Activated CD4-positive, CD25-positive, alpha-beta regulatory T cell treated with anti-CD3 and anti-CD28 coated beads, Interleukin-2, amount 50 U/mL, for 72 hours (primary cell): ENCODE measurements at regions not wholly inside any gene's neighbourhood (a gene's known extent, or its start where the extent isn't known, plus 50 kb on each side); places are given as distances from the start of the nearest gene placed in this dataset.

ENCODE experiments used
- DNase-seq: peaks from one replicate; pipeline ENCODE4 v3.0.0; 2021

GRCh38 chr15:77540312-77541060, 92.2 kb downstream of the LINGO1 start:
- DNase-seq, result no peak

DNA sequence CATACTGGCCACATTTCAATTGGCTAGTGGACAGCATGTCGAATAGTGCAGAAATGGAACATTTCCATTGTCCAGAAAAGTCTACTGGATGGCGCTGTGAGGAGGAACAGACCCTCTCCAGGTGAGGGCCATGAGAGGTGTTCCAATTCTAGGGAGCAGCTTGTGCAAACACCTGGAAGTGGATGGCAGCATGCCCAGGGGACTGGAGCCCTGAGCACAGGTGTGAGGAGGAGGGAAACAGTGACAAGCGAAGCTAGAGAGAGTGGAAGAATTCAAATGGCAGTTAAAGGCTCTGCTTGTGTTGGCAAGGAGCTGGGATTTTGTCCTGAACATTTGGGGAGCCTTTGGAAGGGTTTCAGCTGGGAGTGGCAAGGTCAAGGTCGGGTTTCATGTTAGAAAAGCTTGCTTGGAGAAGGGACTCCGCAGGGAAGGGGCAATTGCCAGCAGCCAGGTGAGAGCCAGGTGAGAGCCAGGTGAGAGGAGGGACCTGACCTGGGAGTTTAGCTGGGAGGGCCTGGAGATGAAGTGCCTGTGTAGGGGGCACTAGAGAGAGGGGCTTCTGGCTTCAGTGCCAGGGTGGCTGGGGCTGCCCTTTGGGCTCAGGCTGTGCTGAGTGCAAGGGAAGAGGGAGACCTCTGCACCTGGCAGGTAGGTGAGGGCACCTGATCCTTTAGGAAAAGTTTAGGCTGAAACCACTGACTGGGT, 93.8 kb downstream of the LINGO1 start:
- no peak for DNase-seq

DNA sequence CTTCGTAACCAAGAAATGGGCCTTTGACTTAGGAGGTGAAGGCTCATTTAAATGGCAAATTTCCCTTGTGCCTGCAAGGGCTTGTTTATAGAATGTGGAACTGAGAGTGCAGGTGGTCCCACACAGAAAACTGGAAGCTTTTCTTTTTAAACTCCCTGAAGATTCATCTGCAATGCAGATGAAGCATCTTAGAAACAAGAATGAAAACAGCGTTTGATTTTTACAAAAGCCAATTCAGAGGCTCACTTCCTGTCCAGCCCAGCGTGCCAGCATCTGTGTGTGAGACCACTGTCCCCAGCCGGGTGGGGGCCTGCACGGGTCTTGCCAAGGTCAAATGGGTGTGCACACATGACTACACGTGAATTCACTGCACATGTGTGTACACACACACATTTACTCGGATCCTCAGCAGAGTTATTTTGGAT, 94.7 kb downstream of the LINGO1 start:
- DNase-seq, result no peak

DNA sequence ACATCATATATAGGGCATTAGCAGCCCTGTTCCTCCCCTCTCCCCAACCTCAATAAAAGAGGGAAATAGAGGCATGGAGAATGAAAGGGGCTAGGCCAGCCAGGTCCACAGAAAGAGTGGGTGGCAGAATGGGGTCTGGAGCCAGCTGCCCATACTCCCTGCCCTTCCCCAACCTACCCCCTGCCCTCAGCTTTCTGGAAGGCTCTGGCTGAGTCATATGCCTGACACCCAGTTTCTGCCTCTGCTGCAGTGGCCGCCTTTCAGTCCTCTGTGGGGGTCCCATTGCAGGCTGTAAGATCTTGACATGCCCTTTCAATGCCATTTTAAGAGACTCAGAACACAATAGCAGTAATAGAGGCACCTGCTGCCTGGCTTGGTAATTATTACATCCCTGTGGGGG, 95.7 kb downstream of the LINGO1 start:
- DNase-seq, result no peak

- DNase-seq, result no peak
These were observed 96.9 kb downstream of the LINGO1 start for GRCh38 chr15:77535845-77536244.
